CD4-positive, alpha-beta T cell treated with Interferon gamma for 1 hour (primary cell): ENCODE measurements at regions not wholly inside any gene's neighbourhood (a gene's known extent, or its start where the extent isn't known, plus 50 kb on each side); places are given as distances from the start of the nearest gene placed in this dataset.
"Not testable (repeated sequence)": the region's sequence is repeated elsewhere in the genome, so short reads cannot be mapped to it uniquely, and the experiment has no call there.

Experiments used
- DNase-seq: peaks from one replicate; pipeline ENCODE4 v3.0.0-alpha.2; 2020

- DNase-seq, result no peak
Observed at GRCh38 chr14:65153101-65153500, 50.8 kb upstream of the MAX start.

- DNase-seq, result no peak
Observed at GRCh38 chr14:65156568-65157366, 54.5 kb upstream of the MAX start.

GRCh38 chr14:65159281-65160062 lies 57.2 kb upstream of the MAX start:
- no peak for DNase-seq

- DNase-seq, result no peak
Observed at GRCh38 chr14:65160091-65160490, 57.8 kb upstream of the MAX start.

DNA sequence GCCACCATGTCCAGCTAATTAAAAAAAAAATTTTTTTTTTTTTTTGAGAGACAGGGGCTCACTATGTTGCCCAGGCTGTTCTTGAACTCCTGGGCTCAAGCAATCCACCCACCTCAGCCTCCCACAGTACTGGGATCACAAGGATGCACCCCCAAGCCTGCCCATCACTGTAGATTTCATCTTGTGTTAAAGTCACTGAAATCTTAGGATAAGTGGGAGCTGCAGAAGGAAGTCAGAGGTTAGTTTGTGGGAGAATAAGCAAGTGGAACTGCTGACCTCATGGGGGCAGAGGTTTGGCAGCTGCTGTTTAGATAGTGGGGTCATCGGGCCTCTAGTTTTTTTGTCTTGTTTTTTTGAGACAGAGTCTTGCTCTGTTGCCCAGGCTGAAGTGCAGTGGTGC lies 59.7 kb upstream of the MAX start:
- no peak for DNase-seq

DNA sequence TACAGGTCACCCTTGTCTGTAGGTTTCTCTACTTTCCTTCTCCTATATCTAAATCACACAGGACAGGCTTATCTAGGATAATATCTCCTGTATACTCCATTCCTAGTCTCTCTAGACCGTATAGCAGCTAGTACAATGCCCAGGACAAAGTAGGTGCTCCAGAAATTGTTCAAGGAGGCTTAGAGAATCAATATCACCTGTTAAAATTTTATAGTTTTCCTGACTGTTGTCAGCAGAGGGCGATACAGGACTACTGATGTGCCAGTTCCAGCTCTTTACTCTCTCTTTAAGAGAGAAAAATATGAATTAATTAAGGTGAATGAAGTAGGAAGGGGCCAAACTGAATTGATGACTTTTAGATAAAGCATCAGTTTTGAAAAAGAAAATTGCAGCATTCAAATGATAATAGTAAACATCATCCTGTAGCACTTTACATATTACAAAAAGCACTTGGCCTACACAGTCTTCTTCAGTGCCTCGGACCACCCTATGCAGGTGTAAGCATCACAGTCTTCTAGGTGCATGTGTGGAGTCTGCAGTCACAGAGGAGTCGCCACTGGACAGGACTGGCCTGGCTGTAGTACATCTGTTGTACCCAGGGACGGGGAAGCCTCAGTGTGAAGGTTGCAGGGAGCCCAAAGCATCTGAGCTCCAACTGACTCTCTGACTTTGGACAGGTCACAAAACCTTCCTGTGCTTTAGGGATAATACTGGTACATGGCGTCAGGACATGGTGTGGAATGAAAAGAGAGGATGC lies 61.9 kb upstream of the MAX start:
- no peak for DNase-seq

GRCh38 chr14:65164825-65165135 lies 62.5 kb upstream of the MAX start:
- DNase-seq, result no peak

DNA sequence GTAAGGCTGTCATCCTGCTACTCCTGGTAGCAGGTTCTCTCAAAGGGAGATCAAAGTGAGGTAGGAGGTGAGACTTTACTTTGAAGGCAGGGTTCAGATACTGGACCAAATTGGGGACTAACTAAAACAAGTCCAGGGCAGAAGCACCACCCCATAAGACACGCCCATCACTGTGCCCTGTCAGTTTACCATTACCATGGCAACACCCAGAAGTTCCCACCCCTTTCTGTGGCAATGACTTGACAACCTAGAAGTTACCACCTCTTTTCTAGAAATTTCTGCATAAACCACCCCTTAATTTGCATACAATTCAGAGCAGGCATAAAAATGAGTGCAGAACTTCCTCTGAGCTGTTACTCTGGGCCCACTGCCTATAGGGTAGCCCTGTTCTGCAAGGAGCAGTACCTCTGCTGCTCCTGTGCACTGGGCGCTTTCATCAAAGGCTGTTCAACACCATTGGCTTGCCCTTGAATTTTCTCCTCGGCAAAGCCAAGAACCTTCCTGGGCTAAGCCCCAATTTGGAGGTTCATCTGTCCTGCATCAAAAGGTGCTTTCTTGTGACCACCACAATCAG lies 64.8 kb upstream of the MAX start:
- peak; percentile 55 for DNase-seq

- no peak for DNase-seq
Observed at GRCh38 chr14:65168840-65169239, 66.5 kb upstream of the MAX start.

GRCh38 chr14:65169351-65169750 lies 67.0 kb upstream of the MAX start:
- no peak for DNase-seq

DNA sequence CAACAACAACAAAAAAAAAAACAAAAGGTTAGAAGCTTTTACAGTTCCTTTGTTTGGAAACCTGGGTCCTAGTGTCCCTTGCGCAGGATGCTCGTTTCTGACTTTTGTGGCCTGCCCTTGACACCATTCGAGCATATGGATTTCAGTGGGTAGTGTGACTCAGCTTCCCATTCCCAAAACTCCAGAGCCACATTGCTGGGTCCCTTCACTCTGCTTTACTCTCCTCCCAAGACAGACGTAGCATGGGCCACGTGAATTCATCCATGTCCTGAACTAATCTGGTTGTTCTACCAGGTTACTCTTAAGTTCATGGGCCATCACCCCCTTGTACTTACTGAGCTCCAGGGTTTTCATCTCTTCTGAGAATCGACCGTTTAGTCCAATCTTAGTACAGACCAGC lies 68.0 kb upstream of the MAX start:
- DNase-seq, result no peak

GRCh38 chr14:65170768-65171507 lies 68.6 kb upstream of the MAX start:
- DNase-seq, result peak; percentile 50

DNA sequence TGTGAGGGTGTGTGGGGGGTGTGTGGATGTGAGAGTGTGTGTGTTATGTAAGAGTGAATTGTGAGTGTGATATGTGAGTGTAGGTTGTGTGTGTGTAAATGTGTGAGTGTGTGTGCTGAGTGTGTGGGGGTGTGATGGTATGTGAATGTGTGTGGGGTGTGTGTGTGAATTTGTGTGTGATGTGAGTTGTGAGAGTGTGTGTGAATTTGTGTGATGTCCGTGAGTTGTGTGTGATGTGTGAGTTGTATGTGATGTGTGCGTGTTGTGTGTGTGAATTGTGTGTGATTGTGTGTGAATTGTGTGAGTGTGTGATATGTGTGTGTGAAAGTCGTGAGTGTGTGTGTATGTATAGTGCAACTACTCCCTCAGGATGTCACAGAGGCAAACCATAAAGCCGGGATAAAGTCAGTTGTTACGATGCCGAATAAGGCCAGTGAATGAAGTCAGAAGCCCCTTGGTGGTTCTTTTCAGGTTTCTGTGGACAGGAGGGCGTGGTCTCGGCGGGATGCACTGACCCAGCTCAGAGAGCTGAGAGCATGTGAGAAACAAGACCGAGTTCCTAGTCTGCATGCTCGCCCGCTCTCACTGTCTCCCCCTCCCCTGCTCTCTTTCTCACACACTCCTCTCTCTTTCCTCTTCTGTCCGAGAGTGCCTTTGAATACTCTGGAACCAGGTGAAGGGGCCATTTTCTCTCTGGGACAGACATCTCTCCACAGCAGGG lies 71.8 kb upstream of the MAX start:
- DNase-seq, result no peak

GRCh38 chr14:65174783-65175182 lies 72.5 kb upstream of the MAX start:
- no peak for DNase-seq

DNA sequence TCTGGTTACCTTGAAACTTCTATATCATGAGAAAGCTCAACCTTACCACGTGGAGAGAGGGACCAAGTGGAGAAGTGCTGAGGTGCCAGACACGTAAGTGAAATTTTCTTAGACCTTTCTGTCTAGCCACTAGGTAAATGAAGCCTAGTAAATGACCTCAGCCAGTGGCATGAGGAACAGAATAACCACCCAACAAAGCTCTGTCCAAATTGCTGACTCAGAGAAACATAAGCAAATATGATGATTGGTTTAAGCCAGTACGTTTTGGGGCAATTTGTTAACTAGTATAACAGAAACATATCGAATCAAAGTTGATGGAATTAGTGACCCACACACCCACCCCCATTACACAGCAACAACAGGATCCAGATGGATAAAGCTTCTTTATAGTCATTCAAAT lies 75.2 kb upstream of the MAX start:
- DNase-seq, result no peak

- not testable (repeated sequence) for DNase-seq
Observed at GRCh38 chr14:65179231-65179630, 76.9 kb upstream of the MAX start.

DNA sequence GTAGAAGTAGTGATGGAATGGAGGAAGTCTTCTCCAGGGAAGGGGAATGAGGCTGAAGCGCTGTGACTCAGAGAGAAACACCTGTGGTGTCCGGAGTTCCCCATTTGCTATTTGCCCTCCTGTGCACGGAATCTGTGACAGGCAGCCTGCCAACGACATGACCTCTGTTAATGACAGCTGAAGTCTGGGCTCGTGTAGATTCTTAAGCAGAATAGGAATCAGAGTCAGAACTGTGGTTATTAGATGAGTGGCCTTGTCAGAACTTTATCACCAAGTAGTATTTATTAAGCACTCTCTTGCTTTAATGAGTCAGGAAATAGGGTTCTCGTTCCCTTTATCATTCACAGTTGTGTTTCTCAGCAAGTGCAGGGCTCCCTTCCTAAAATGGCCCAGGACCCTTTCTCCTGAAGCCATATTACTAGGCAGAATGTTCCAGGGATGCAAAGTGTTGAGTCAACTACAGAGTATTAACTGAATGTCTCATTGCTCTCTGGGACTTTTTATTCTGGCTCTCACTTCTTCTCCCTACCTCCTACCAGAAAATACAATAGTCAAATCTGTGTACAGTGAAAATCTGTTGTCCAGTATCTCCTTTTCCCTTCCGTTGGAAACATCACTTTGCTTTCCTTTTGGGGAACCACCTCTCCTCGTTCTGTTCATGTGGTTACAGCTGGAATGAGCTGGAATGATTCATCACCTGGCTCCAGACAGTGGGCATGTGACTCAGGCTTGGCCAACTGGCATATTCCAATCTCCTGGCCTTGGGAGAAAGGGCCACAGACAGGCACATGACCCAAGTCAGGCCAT lies 77.8 kb upstream of the MAX start:
- DNase-seq, result peak; percentile 31

GRCh38 chr14:65180725-65181025 lies 78.4 kb upstream of the MAX start:
- no peak for DNase-seq

- no peak for DNase-seq
Observed at GRCh38 chr14:65184032-65184764, 81.9 kb upstream of the MAX start.

DNA sequence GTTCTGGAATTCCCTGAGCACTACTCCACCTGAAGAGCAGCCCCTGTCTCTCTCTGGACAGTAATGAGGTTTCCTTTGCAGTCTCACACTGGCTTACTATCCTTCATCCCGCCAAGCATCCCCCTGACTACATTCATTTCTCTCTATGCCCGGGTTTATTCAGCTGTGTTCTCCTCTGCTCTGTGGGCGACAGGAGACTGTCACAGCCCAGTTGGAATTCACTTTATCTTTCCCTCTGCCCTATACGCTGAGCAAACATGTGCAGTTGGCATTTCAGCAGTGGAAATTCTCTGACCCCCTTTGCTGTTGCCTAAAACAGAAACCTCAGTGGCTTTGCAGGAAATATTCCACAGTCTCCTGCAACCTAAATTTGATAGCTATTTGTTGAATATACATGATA lies 83.5 kb upstream of the MAX start:
- DNase-seq, result no peak

- no peak for DNase-seq
Observed at GRCh38 chr14:65186951-65187350, 84.6 kb upstream of the MAX start.
